ENCODE measurements at regions not wholly inside any gene's neighbourhood (a gene's known extent, or its start where the extent isn't known, plus 50 kb on each side); places are given as distances from the start of the nearest gene placed in this dataset.

DNA sequence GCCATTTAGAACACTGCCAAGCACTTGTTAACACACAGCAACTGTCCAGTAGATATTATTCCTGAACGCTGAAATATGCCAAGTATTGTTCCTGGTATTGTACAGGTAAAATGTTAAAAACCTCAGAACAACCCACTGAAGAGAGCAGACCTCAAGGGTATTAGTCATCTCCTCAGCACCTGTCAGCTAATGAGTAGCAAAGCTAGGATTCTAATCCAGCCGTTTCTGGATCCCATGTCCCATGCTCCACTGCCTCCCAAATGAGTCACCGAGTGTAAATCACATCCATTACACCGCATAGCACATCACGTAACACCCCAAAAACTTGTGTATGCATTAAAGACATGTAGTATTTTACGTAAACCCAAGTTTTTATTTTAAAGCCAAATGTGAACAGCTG lies 705.4 kb upstream of the TENM4 start:
- no peak for DNase-seq (ENCODE audit: extremely low spot score)
- TF ChIP-seq, protein P1, sequence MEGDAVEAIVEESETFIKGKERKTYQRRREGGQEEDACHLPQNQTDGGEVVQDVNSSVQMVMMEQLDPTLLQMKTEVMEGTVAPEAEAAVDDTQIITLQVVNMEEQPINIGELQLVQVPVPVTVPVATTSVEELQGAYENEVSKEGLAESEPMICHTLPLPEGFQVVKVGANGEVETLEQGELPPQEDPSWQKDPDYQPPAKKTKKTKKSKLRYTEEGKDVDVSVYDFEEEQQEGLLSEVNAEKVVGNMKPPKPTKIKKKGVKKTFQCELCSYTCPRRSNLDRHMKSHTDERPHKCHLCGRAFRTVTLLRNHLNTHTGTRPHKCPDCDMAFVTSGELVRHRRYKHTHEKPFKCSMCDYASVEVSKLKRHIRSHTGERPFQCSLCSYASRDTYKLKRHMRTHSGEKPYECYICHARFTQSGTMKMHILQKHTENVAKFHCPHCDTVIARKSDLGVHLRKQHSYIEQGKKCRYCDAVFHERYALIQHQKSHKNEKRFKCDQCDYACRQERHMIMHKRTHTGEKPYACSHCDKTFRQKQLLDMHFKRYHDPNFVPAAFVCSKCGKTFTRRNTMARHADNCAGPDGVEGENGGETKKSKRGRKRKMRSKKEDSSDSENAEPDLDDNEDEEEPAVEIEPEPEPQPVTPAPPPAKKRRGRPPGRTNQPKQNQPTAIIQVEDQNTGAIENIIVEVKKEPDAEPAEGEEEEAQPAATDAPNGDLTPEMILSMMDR (IDR thresholded peaks at IDR 0.05; ENCODE audit: control extremely low read depth, extremely low read depth, low read depth, missing control alignments) = no peak
- ChIA-PET CTCF (interaction anchor here (0.8 to 1.9 kb wide), 3 partner anchors 9 to 12 kb away, joined by 3 to 5 read pairs (median 5); no protein-coding TSS in a partner anchor), POLR2A (no interaction called here)

DNA sequence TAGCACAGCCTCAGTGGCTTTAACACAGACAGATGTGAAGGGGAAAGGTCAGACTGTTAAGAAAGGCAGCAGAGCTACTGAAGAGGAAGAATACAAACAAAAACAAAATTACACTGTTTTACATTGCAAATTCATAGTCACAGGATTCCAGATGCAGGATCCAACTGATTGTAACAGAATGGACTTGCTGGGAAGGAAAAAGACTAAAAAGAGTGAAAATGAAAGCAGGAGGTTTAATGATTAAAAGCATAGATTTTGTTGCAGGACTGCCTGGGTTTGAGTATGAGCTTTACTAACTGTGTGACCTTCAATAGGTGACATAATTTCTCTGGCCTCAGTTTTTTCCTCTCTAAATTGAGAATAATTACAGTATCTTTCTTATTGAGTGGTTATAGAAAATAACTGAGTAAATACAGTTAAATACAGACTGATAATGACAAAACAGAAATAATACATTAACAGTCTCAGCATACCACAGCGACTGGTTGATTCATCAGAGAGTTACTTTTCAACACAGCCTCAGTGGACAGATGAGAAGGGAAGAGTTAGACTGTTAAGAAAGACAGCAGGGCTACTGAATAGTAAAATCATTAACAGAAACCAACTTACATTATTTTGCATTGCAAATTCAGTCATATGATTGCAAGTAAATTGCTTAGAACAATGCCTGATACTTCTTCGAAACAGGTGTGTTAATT lies 704.2 kb upstream of the TENM4 start:
- ChIA-PET POLR2A (no interaction called here), CTCF (interaction anchor here (1.2 kb wide), 1 partner anchor 13 kb away, joined by 5 read pairs; no protein-coding TSS in a partner anchor)
- TF ChIP-seq, protein P1 (IDR thresholded peaks at IDR 0.05; ENCODE audit: control extremely low read depth, extremely low read depth, low read depth, missing control alignments) = no peak
- no peak for DNase-seq (ENCODE audit: extremely low spot score)

DNA sequence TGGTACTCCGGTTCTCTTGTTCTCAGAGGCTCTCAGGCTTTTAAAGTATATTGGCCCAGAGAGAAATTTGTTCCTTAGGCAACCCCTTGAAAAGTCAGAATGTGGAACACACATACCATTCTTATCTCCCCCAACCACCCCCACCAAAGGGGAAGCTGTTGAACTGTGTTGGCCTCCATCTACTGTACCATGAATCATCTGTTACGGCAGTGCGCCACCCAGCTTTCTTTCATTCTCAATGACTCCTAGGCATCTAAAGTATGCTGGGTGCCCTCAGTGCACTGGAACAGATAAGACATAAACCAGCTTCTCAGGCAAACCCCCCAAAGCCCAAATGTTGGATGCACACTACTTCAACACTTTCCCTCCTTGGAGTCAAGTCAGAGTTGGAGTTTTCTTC lies 696.2 kb upstream of the TENM4 start:
- CTCF ChIA-PET = interaction anchor here (1.2 to 1.5 kb wide), 2 partner anchors 10 to 15 kb away, joined by 4 to 5 read pairs; no protein-coding TSS in a partner anchor
- no peak for DNase-seq (ENCODE audit: extremely low spot score)
- POLR2A ChIA-PET = no interaction called here
- TF ChIP-seq, protein P1 (IDR thresholded peaks at IDR 0.05; ENCODE audit: control extremely low read depth, extremely low read depth, low read depth, missing control alignments) = no peak

DNA sequence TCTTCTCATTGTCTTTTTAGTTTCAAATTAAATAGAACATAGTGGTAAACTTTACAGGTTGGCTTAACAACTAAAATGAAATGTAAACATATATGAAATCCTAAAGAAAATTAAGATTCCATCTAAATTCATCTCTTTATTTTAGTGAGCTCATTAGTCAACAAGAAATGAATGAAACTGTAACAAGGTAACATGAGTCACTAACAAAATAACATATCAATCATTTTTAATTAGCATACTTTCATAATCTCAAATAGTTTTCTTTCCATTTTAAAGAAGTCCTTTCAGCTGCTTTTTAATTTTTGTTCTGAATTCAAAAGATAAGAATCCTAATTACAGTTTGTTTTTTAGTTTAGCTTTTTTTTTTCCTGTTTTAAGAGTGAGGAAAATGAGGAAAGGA lies 688.6 kb upstream of the TENM4 start:
- no peak for DNase-seq (ENCODE audit: extremely low spot score)
- CTCF ChIA-PET = no interaction called here
- TF ChIP-seq, protein P1 (IDR thresholded peaks at IDR 0.05; ENCODE audit: control extremely low read depth, extremely low read depth, low read depth, missing control alignments) = no peak
- POLR2A ChIA-PET = no interaction called here

DNA sequence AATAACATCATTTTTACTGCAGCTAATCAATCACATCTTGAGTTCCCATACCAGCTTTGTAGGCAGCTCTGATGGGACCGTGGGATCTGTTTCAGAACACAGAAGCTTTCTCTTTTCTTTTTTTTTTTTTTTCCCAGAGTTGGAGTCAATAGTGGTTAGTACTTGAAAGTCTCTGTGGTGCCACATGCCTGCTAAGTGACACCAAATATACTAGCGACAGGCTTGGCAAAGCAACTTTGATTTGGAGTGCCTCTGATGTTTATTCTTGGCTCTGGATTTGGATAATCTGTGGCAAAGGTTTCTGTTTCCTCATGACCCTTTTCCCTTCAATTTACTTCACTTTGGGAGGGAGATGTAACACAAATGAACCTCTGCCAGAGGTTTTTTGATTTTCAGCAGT lies 681.4 kb upstream of the TENM4 start:
- no peak for DNase-seq (ENCODE audit: extremely low spot score)
- TF ChIP-seq, protein P1 (IDR thresholded peaks at IDR 0.05; ENCODE audit: control extremely low read depth, extremely low read depth, low read depth, missing control alignments) = no peak
- ChIA-PET CTCF (no interaction called here), POLR2A (no interaction called here)

DNA sequence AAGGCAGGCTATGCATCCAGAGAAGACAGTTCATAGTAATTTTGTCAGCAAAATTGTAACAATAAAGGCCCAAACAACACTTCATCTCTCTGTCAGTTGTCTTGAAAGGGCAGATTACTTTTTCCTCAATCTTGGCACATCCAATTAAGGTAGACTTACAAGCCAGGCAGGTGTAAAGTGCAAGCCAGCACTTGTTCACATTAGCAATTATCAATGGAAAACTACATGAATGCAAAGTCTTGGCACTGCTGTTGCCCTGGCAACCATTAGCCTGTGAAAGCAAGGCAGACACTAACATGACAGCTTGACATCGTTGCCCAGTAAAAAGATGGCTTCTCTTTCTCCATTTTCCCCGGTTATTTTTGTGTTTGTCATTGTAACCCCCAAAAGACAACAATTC lies 677.2 kb upstream of the TENM4 start:
- ChIA-PET POLR2A (no interaction called here), CTCF (no interaction called here)
- no peak for DNase-seq (ENCODE audit: extremely low spot score)
- TF ChIP-seq, protein P1 (IDR thresholded peaks at IDR 0.05; ENCODE audit: control extremely low read depth, extremely low read depth, low read depth, missing control alignments) = no peak
